SK-N-SH (cell line): ENCODE measurements at regions not wholly inside any gene's neighbourhood (a gene's known extent, or its start where the extent isn't known, plus 50 kb on each side); places are given as distances from the start of the nearest gene placed in this dataset.

ENCODE experiments used
- EP300 ChIP-seq, 2 experiments: IDR thresholded peaks; 2 replicates each; pipeline versions ENCODE4 v1.4.0 to v1.6.1; 2012; ENCODE audit warnings: borderline replicate concordance in 1 of 2, low read depth in 1 of 2, low read length in 1 of 2
- FOXJ3 ChIP-seq: sonication (generic); formaldehyde crosslinking; IDR thresholded peaks from 2 replicates; pipeline ENCODE4 v1.5.1; 2020; ENCODE audit warnings: mild to moderate bottlenecking, missing genetic modification reagents
- MEF2A ChIP-seq: IDR thresholded peaks from 2 replicates; pipeline ENCODE4 v1.4.0; 2012; ENCODE audit warnings: low read depth, borderline replicate concordance
- MXI1 ChIP-seq: IDR thresholded peaks from 2 replicates; pipeline ENCODE4 v1.6.1; 2012; ENCODE audit warnings: mild to moderate bottlenecking, low read depth, low read length, improper control_type of control experiment
- RAD21 ChIP-seq: IDR thresholded peaks from 2 replicates; pipeline ENCODE4 v1.6.1; 2012; ENCODE audit warnings: mild to moderate bottlenecking, low read length
- RFX5 ChIP-seq: IDR thresholded peaks from 2 replicates; pipeline ENCODE4 v1.6.1; 2012; ENCODE audit warnings: mild to moderate bottlenecking, improper control_type of control experiment, low read length
- RXRA ChIP-seq: IDR thresholded peaks from 2 replicates; pipeline ENCODE4 v1.4.0; 2012; ENCODE audit warnings: low read depth, mild to moderate bottlenecking, borderline replicate concordance
- SIN3A ChIP-seq: IDR thresholded peaks from 2 replicates; pipeline ENCODE4 v1.6.1; 2012; ENCODE audit warnings: low read depth, mild to moderate bottlenecking, low read length, moderate library complexity, borderline replicate concordance
- SMC3 ChIP-seq: IDR thresholded peaks from 2 replicates; pipeline ENCODE4 v1.6.1; 2012; ENCODE audit warnings: low read depth, low read length, improper control_type of control experiment
- YY1 ChIP-seq: IDR thresholded peaks from 2 replicates; pipeline ENCODE4 v1.4.0; 2012; ENCODE audit warnings: low read depth, mild to moderate bottlenecking
- TF ChIP-seq, protein P1 (sequence below): fragments of 200-600 bp; sonication (generic); IDR thresholded peaks from 2 replicates; pipeline ENCODE4 v1.6.1; 2017; ENCODE audit warnings: antibody characterized with exemption, mild to moderate bottlenecking, moderate library complexity
- TF ChIP-seq, protein P2 (sequence below): fragments of 150-350 bp; IDR thresholded peaks from 2 replicates; pipeline ENCODE4 v1.6.1; 2017; ENCODE audit warnings: antibody characterized with exemption, low read length, low read depth, borderline replicate concordance
- TF ChIP-seq, protein P3 (sequence below): IDR thresholded peaks from 2 replicates; pipeline ENCODE4; 2012
- TF ChIP-seq, protein P4 (sequence below): IDR thresholded peaks from 2 replicates; pipeline ENCODE4 v1.4.0; 2012; ENCODE audit warnings: low read depth

DNA sequence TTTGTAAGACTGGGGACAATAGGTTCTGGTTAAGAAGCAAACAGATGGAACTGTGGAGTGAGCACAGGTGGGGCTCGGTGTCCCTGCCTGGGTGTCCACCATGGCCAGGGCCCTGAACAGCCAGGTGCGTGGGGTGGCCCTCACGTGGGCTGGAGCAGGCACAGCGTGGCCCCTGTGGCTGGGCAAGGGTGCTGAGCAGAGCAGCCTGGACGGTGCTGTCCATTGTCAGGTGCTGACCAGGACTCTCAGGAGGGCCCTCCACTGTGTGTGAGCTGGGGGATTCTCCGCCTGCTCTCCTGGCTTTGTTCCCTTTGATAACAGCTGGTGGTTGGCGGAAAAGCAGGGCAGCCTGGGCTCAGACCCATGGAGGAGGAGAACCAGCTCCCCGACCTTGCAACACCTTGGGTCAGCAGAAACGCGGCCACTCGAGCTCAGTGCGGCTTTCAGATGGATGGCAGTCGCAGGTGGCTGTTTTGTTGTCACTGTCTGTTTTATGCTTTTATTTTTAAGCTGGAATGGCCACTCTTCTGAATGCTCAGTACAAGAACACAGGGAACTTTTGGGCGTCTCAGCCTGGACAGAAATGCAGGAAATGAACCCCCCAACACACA is 273.9 kb upstream of the ADARB2 start:
- TF ChIP-seq FOXJ3 (CRISPR knock-in tag) (no peak), MXI1 (no peak), RAD21 (no peak), SIN3A (no peak), MEF2A (no peak), YY1 (no peak), EP300 (IDR thresholded peaks at IDR 0.05; ENCODE audit: borderline replicate concordance in 1 of 2, low read depth in 1 of 2, low read length in 1 of 2) (no peak), RFX5 (no peak), SMC3 (no peak), RXRA (no peak)
- TF ChIP-seq, protein P1, sequence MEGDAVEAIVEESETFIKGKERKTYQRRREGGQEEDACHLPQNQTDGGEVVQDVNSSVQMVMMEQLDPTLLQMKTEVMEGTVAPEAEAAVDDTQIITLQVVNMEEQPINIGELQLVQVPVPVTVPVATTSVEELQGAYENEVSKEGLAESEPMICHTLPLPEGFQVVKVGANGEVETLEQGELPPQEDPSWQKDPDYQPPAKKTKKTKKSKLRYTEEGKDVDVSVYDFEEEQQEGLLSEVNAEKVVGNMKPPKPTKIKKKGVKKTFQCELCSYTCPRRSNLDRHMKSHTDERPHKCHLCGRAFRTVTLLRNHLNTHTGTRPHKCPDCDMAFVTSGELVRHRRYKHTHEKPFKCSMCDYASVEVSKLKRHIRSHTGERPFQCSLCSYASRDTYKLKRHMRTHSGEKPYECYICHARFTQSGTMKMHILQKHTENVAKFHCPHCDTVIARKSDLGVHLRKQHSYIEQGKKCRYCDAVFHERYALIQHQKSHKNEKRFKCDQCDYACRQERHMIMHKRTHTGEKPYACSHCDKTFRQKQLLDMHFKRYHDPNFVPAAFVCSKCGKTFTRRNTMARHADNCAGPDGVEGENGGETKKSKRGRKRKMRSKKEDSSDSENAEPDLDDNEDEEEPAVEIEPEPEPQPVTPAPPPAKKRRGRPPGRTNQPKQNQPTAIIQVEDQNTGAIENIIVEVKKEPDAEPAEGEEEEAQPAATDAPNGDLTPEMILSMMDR: no peak
- TF ChIP-seq, protein P2, sequence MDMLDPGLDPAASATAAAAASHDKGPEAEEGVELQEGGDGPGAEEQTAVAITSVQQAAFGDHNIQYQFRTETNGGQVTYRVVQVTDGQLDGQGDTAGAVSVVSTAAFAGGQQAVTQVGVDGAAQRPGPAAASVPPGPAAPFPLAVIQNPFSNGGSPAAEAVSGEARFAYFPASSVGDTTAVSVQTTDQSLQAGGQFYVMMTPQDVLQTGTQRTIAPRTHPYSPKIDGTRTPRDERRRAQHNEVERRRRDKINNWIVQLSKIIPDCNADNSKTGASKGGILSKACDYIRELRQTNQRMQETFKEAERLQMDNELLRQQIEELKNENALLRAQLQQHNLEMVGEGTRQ: no peak
- TF ChIP-seq, protein P3, sequence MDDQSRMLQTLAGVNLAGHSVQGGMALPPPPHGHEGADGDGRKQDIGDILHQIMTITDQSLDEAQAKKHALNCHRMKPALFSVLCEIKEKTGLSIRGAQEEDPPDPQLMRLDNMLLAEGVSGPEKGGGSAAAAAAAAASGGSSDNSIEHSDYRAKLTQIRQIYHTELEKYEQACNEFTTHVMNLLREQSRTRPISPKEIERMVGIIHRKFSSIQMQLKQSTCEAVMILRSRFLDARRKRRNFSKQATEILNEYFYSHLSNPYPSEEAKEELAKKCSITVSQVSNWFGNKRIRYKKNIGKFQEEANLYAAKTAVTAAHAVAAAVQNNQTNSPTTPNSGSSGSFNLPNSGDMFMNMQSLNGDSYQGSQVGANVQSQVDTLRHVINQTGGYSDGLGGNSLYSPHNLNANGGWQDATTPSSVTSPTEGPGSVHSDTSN: no peak
- TF ChIP-seq, protein P4, sequence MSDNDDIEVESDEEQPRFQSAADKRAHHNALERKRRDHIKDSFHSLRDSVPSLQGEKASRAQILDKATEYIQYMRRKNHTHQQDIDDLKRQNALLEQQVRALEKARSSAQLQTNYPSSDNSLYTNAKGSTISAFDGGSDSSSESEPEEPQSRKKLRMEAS: no peak
